ENCODE measurements at regions not wholly inside any gene's neighbourhood (a gene's known extent, or its start where the extent isn't known, plus 50 kb on each side); places are given as distances from the start of the nearest gene placed in this dataset.

- no peak for DNase-seq
- Histone ChIP-seq H4K91ac (ENCODE audit: low read length) (no peak overlapping the region), H2BK120ac (ENCODE audit: low read depth, low read length) (no peak overlapping the region)
Measured at GRCh38 chr18:40883271-40883670, 1071.8 kb upstream of the PIK3C3 start.

DNA sequence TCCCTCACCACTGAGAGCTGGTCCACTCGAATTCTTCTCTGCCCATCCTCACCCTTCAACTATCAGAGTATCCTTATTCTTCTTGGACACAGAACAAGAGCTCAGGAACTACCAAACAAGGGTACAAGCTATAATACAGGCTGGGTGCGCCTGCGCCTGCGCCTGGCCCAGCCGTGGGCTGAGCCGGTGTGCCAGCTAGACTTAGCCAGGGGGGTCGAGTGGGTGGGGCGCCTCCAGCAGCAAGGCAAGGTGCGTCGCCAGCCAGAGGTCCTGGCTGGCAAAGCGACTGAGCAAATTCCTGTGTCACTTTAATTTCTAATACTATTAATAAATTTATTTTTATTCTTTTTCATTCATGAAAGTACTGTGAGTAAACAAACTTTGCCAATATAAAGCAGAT is 1072.6 kb upstream of the PIK3C3 start:
- Histone ChIP-seq H3K79me1 (replicated peaks; ENCODE audit: low read length, poor library complexity, severe bottlenecking) (no peaks in the 10 kb centered on the region), H2AK5ac (ENCODE audit: low read length, severe bottlenecking) (no peak overlapping the region), H4K91ac (ENCODE audit: low read length) (no peak overlapping the region), H2BK120ac (ENCODE audit: low read depth, low read length) (no peak overlapping the region), H2BK5ac (ENCODE audit: low read depth, low read length, poor library complexity, severe bottlenecking) (no peak overlapping the region), H2BK12ac (ENCODE audit: low read length in 2 of 2) (peak overlapping the region in 1 of 2 experiments; percentile 6), H3K14ac (ENCODE audit: low read length in 2 of 2) (no peak overlapping the region), H3K4me2 (ENCODE audit: low read length, poor library complexity, severe bottlenecking) (no peak overlapping the region), H3K27me3 (ENCODE audit: control insufficient read depth in 1 of 2, insufficient read depth in 1 of 2, low read length in 2 of 2) (no peaks in the 10 kb centered on the region), H3K27ac (ENCODE audit: low read length, poor library complexity, severe bottlenecking) (no peak overlapping the region), H2AFZ (ENCODE audit: low read depth, low read length) (no peak overlapping the region), H4K8ac (ENCODE audit: low read length) (no peak overlapping the region), H3K9me3 (ENCODE audit: control insufficient read depth, low read length) (peaks cover 3% of the 10 kb centered on the region), H3K4ac (ENCODE audit: low read depth in 1 of 2, low read length in 2 of 2) (peak overlapping the region in 1 of 2 experiments; percentile 79), H3K18ac (ENCODE audit: low read depth in 1 of 2, low read length in 2 of 2) (peak overlapping the region; percentile 19 to 37), H3K9ac (ENCODE audit: low read length) (no peak overlapping the region), H2BK15ac (ENCODE audit: low read depth, poor library complexity, severe bottlenecking) (no peak overlapping the region), H3K4me3 (ENCODE audit: insufficient read depth in 1 of 2, low read depth in 1 of 2, low read length in 2 of 2) (no peak overlapping the region), H3K36me3 (ENCODE audit: control insufficient read depth in 1 of 2, insufficient read depth in 2 of 2, low read depth in 1 of 2, low read length in 2 of 2) (no peaks in the 10 kb centered on the region), H3K23ac (ENCODE audit: low read length in 2 of 2) (no peak overlapping the region), H3K4me1 (ENCODE audit: control insufficient read depth, insufficient read depth, low read depth, low read length) (peaks cover 1% of the 10 kb centered on the region)
- DNase-seq: no peak
- 84% methylated on average over 7 of the region's 11 CpGs for WGBS

More at GRCh38 chr18:40883271-40883670, 1071.8 kb upstream of the PIK3C3 start:
- H2BK5ac ChIP-seq (ENCODE audit: low read depth, low read length, poor library complexity, severe bottlenecking): no peak overlapping the region
- H3K4me1 ChIP-seq (ENCODE audit: control insufficient read depth, insufficient read depth, low read depth, low read length): peaks cover 1% of the 10 kb centered on the region
- H3K9me3 ChIP-seq (ENCODE audit: control insufficient read depth, low read length): no peaks in the 10 kb centered on the region
- H3K36me3 ChIP-seq (ENCODE audit: control insufficient read depth in 1 of 2, insufficient read depth in 2 of 2, low read depth in 1 of 2, low read length in 2 of 2): no peaks in the 10 kb centered on the region
- no peak overlapping the region for H3K14ac ChIP-seq (ENCODE audit: low read length in 2 of 2)
- no peak overlapping the region for H2AFZ ChIP-seq (ENCODE audit: low read depth, low read length)
- H2BK15ac ChIP-seq (ENCODE audit: low read depth, poor library complexity, severe bottlenecking): no peak overlapping the region
- 96% methylated on average over 1 of the region's 4 CpGs for WGBS
- H3K4me2 ChIP-seq (ENCODE audit: low read length, poor library complexity, severe bottlenecking): no peak overlapping the region
- no peak overlapping the region for H4K8ac ChIP-seq (ENCODE audit: low read length)
- H3K18ac ChIP-seq (ENCODE audit: low read depth in 1 of 2, low read length in 2 of 2): no peak overlapping the region
- no peaks in the 10 kb centered on the region for H3K79me1 ChIP-seq (replicated peaks; ENCODE audit: low read length, poor library complexity, severe bottlenecking)
- no peak overlapping the region for H3K4ac ChIP-seq (ENCODE audit: low read depth in 1 of 2, low read length in 2 of 2)
- no peak overlapping the region for H3K27ac ChIP-seq (ENCODE audit: low read length, poor library complexity, severe bottlenecking)
- no peak overlapping the region for H3K9ac ChIP-seq (ENCODE audit: low read length)
- no peaks in the 10 kb centered on the region for H3K27me3 ChIP-seq (ENCODE audit: control insufficient read depth in 1 of 2, insufficient read depth in 1 of 2, low read length in 2 of 2)
- H3K4me3 ChIP-seq (ENCODE audit: insufficient read depth in 1 of 2, low read depth in 1 of 2, low read length in 2 of 2): no peak overlapping the region
- no peak overlapping the region for H2BK12ac ChIP-seq (ENCODE audit: low read length in 2 of 2)
- no peak overlapping the region for H3K23ac ChIP-seq (ENCODE audit: low read length in 2 of 2)
- no peak overlapping the region for H2AK5ac ChIP-seq (ENCODE audit: low read length, severe bottlenecking)

GRCh38 chr18:40878371-40878770 is 1076.7 kb upstream of the PIK3C3 start:
- H3K23ac ChIP-seq (ENCODE audit: low read length in 2 of 2): no peak overlapping the region
- peaks cover 4% of the 10 kb centered on the region for H3K4me1 ChIP-seq (ENCODE audit: control insufficient read depth, insufficient read depth, low read depth, low read length)
- H2BK120ac ChIP-seq (ENCODE audit: low read depth, low read length): no peak overlapping the region
- no peak overlapping the region for H2BK5ac ChIP-seq (ENCODE audit: low read depth, low read length, poor library complexity, severe bottlenecking)
- H3K9me3 ChIP-seq (ENCODE audit: control insufficient read depth, low read length): peaks cover 5% of the 10 kb centered on the region
- no peak overlapping the region for H4K91ac ChIP-seq (ENCODE audit: low read length)
- H3K36me3 ChIP-seq (ENCODE audit: control insufficient read depth in 1 of 2, insufficient read depth in 2 of 2, low read depth in 1 of 2, low read length in 2 of 2): no peaks in the 10 kb centered on the region
- H4K8ac ChIP-seq (ENCODE audit: low read length): no peak overlapping the region
- no peak overlapping the region for H2BK15ac ChIP-seq (ENCODE audit: low read depth, poor library complexity, severe bottlenecking)
- no peak overlapping the region for H3K4me3 ChIP-seq (ENCODE audit: insufficient read depth in 1 of 2, low read depth in 1 of 2, low read length in 2 of 2)
- 86% methylated on average over 1 of the region's 1 CpG for WGBS
- peak overlapping the region in 1 of 2 experiments; percentile 93 for H3K4ac ChIP-seq (ENCODE audit: low read depth in 1 of 2, low read length in 2 of 2)
- H2AK5ac ChIP-seq (ENCODE audit: low read length, severe bottlenecking): no peak overlapping the region
- H3K27ac ChIP-seq (ENCODE audit: low read length, poor library complexity, severe bottlenecking): no peak overlapping the region
- H3K27me3 ChIP-seq (ENCODE audit: control insufficient read depth in 1 of 2, insufficient read depth in 1 of 2, low read length in 2 of 2): no peaks in the 10 kb centered on the region
- no peak for DNase-seq
- H3K4me2 ChIP-seq (ENCODE audit: low read length, poor library complexity, severe bottlenecking): no peak overlapping the region
- H3K18ac ChIP-seq (ENCODE audit: low read depth in 1 of 2, low read length in 2 of 2): peak overlapping the region in 1 of 2 experiments; percentile 70
- H3K14ac ChIP-seq (ENCODE audit: low read length in 2 of 2): no peak overlapping the region
- H3K9ac ChIP-seq (ENCODE audit: low read length): no peak overlapping the region
- H3K79me1 ChIP-seq (replicated peaks; ENCODE audit: low read length, poor library complexity, severe bottlenecking): no peaks in the 10 kb centered on the region
- no peak overlapping the region for H2AFZ ChIP-seq (ENCODE audit: low read depth, low read length)
- H2BK12ac ChIP-seq (ENCODE audit: low read length in 2 of 2): peak overlapping the region in 1 of 2 experiments; percentile 72

DNA sequence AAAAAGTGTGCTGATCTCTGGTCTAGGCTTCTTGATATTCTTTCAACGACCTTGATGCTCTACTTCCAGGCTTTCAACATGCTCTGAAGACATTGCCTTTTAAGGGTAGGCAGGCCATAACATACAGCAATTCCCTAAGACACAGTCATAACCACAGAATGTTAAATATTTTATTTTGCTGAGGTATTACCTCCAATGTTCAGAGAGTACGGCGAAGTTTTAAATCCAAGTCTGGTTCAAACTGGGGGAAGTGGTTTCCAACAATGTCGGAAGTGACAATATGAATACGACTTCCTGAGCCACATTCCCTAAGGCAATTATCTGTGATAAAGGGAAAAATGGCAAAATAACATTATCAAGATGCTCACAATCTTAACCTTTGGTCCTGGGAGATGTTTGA is 1077.9 kb upstream of the PIK3C3 start:
- Histone ChIP-seq H2BK12ac (ENCODE audit: low read length in 2 of 2) (no peak overlapping the region), H3K27ac (ENCODE audit: low read length, poor library complexity, severe bottlenecking) (peak overlapping the region; percentile 93), H2BK5ac (ENCODE audit: low read depth, low read length, poor library complexity, severe bottlenecking) (peak overlapping the region; percentile 79), H4K8ac (ENCODE audit: low read length) (no peak overlapping the region), H3K79me1 (replicated peaks; ENCODE audit: low read length, poor library complexity, severe bottlenecking) (no peaks in the 10 kb centered on the region), H3K9ac (ENCODE audit: low read length) (no peak overlapping the region), H3K27me3 (ENCODE audit: control insufficient read depth in 1 of 2, insufficient read depth in 1 of 2, low read length in 2 of 2) (no peaks in the 10 kb centered on the region), H3K4ac (ENCODE audit: low read depth in 1 of 2, low read length in 2 of 2) (no peak overlapping the region), H2AK5ac (ENCODE audit: low read length, severe bottlenecking) (no peak overlapping the region), H3K23ac (ENCODE audit: low read length in 2 of 2) (no peak overlapping the region), H3K4me3 (ENCODE audit: insufficient read depth in 1 of 2, low read depth in 1 of 2, low read length in 2 of 2) (no peak overlapping the region), H3K4me2 (ENCODE audit: low read length, poor library complexity, severe bottlenecking) (no peak overlapping the region), H3K18ac (ENCODE audit: low read depth in 1 of 2, low read length in 2 of 2) (no peak overlapping the region), H3K14ac (ENCODE audit: low read length in 2 of 2) (no peak overlapping the region), H3K36me3 (ENCODE audit: control insufficient read depth in 1 of 2, insufficient read depth in 2 of 2, low read depth in 1 of 2, low read length in 2 of 2) (no peaks in the 10 kb centered on the region), H3K9me3 (ENCODE audit: control insufficient read depth, low read length) (peaks cover 5% of the 10 kb centered on the region), H2AFZ (ENCODE audit: low read depth, low read length) (no peak overlapping the region), H3K4me1 (ENCODE audit: control insufficient read depth, insufficient read depth, low read depth, low read length) (peaks cover 2% of the 10 kb centered on the region), H2BK120ac (ENCODE audit: low read depth, low read length) (no peak overlapping the region), H2BK15ac (ENCODE audit: low read depth, poor library complexity, severe bottlenecking) (no peak overlapping the region), H4K91ac (ENCODE audit: low read length) (no peak overlapping the region)
- peak; percentile 81 for DNase-seq
- WGBS: 0% methylated on average over 4 of the region's 5 CpGs
